Fibroblast of pulmonary artery (primary cell): ENCODE measurements at regions not wholly inside any gene's neighbourhood (a gene's known extent, or its start where the extent isn't known, plus 50 kb on each side); places are given as distances from the start of the nearest gene placed in this dataset.

Source experiments
- DNase-seq: peaks from one replicate; pipeline ENCODE4 v3.0.0-alpha.2; 2010; ENCODE audit warnings: low read depth
- H3K4me3 ChIP-seq: replicated peaks from 2 replicates; pipeline ENCODE4 v1.5.1; 2011; ENCODE audit warnings: low read depth, mild to moderate bottlenecking, control low read depth, low read length, moderate library complexity
- TF ChIP-seq, protein P1 (sequence below): IDR thresholded peaks from 2 replicates; pipeline ENCODE4 v1.5.1; 2011; ENCODE audit warnings: mild to moderate bottlenecking, control low read depth, low read length, inconsistent platforms; ENCODE audit errors: missing control alignments

GRCh38 chr9:108094676-108094993 lies 605.1 kb upstream of the KLF4 start:
- DNase-seq: no peak
- TF ChIP-seq, protein P1, sequence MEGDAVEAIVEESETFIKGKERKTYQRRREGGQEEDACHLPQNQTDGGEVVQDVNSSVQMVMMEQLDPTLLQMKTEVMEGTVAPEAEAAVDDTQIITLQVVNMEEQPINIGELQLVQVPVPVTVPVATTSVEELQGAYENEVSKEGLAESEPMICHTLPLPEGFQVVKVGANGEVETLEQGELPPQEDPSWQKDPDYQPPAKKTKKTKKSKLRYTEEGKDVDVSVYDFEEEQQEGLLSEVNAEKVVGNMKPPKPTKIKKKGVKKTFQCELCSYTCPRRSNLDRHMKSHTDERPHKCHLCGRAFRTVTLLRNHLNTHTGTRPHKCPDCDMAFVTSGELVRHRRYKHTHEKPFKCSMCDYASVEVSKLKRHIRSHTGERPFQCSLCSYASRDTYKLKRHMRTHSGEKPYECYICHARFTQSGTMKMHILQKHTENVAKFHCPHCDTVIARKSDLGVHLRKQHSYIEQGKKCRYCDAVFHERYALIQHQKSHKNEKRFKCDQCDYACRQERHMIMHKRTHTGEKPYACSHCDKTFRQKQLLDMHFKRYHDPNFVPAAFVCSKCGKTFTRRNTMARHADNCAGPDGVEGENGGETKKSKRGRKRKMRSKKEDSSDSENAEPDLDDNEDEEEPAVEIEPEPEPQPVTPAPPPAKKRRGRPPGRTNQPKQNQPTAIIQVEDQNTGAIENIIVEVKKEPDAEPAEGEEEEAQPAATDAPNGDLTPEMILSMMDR: no peak
- H3K4me3 ChIP-seq: no peak overlapping the region

DNA sequence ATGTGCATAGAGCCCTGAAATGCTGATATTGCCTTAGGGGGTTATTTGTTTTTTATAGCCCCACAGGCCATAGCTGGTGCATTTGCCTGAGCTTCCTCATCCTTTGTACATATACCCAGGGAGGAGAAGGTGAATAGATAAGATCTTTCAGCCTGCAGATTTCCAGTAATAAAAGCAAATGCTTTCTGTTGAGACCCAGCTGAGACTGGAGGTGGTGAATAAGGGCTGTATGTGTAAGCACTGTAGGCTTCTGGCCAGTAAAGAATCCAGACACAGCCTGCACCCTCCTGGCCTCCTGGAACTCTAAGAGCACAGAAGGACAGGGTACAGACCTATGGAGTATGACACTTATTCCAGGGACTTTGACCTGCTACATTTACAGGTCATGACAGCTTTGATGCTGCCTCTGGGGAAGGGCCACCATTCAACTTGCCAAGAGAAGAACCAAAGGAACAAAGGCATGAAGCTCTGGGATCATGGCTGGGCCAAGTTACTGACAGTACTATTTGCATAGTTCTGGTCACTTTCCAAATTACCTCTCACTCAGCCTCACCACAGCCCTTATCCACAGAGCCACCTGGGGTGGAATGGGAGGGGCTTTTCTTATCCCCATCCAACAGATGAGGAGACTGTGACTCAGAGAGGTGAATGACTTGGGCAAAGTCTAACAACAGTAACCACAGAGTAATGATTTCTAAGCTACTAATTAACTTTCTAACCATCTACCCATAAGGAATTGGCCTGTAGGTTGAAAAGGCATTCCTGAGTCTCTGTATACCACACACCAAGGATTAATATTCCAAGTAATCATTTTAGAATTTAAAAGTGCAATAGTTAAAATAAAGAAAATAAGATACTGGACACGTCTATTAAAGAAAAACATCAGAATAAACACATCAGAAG lies 604.5 kb upstream of the KLF4 start:
- H3K4me3 ChIP-seq: no peak overlapping the region
- no peak for DNase-seq
- TF ChIP-seq, protein P1: no peak

- TF ChIP-seq, protein P1: no peak
- no peak overlapping the region for H3K4me3 ChIP-seq
- no peak for DNase-seq
Observed at GRCh38 chr9:108088916-108089315, 599.3 kb upstream of the KLF4 start.

GRCh38 chr9:108087781-108088180 lies 598.2 kb upstream of the KLF4 start:
- DNase-seq: no peak
- TF ChIP-seq, protein P1: no peak
- no peak overlapping the region for H3K4me3 ChIP-seq

DNA sequence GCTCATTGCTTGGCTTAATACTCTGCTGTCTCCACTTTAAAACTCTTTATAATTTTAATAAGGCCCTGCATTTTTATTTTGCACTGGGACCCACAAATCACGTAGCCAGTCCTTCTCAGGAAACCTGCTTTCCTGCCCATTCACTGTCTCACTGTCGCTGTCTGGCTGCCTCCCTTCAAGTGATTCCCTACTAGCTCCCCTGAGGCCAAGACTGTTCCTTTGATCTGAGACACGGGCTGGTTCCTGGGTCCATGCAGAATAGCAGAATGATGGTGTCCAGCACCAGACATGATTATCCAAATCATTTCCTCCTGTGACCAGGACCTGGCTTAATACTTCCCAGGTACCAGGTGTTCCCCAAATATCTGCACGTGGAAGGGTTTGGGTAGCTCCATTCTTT lies 597.1 kb upstream of the KLF4 start:
- no peak for DNase-seq
- H3K4me3 ChIP-seq: no peak overlapping the region
- TF ChIP-seq, protein P1: no peak

GRCh38 chr9:108085294-108085693 lies 595.7 kb upstream of the KLF4 start:
- TF ChIP-seq, protein P1: no peak
- no peak overlapping the region for H3K4me3 ChIP-seq
- DNase-seq: no peak
